ENCODE measurements at regions not wholly inside any gene's neighbourhood (a gene's known extent, or its start where the extent isn't known, plus 50 kb on each side); places are given as distances from the start of the nearest gene placed in this dataset.

- TF ChIP-seq, protein P1, sequence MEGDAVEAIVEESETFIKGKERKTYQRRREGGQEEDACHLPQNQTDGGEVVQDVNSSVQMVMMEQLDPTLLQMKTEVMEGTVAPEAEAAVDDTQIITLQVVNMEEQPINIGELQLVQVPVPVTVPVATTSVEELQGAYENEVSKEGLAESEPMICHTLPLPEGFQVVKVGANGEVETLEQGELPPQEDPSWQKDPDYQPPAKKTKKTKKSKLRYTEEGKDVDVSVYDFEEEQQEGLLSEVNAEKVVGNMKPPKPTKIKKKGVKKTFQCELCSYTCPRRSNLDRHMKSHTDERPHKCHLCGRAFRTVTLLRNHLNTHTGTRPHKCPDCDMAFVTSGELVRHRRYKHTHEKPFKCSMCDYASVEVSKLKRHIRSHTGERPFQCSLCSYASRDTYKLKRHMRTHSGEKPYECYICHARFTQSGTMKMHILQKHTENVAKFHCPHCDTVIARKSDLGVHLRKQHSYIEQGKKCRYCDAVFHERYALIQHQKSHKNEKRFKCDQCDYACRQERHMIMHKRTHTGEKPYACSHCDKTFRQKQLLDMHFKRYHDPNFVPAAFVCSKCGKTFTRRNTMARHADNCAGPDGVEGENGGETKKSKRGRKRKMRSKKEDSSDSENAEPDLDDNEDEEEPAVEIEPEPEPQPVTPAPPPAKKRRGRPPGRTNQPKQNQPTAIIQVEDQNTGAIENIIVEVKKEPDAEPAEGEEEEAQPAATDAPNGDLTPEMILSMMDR (IDR thresholded peaks at IDR 0.05 in 2 of 3, conservative IDR thresholded peaks at IDR 0.05 in 1 of 3; ENCODE audit: insufficient read depth in 2 of 3, low read depth in 1 of 3, low read length in 3 of 3), result peak; percentile 24 to 37 (median 30); a peak in 2 of 6 replicates
Observed at GRCh38 chr15:70265466-70265978, 167.8 kb upstream of the TLE3 start (continued).

GRCh38 chr15:70264738-70265465, 167.2 kb upstream of the TLE3 start:
- intact Hi-C loops (cut with micrococcal nuclease), result loop anchor here (10.0 kb wide), 1 partner anchor 220 kb away; no protein-coding TSS in a partner anchor
- H3K9ac ChIP-seq (ENCODE audit: insufficient read depth in 1 of 2, low read depth in 2 of 2, low read length in 2 of 2), result no peak overlapping the region
- DNase-seq (ENCODE audit: extremely low read depth in 1 of 4, low spot score in 3 of 4) (no peak), FAIRE-seq (no peak), ATAC-seq (no peak)
- 0% methylated on average over 4 of the region's 8 CpGs for WGBS (ENCODE audit: insufficient coverage, low coverage, missing lambda C conversion rate)
- H3K36me3 ChIP-seq (ENCODE audit: control insufficient read depth, insufficient read depth, low read length), result no peaks in the 10 kb centered on the region
- ChIA-PET POLR2A (no interaction called here), CTCF (ENCODE audit: low intra/inter-chr PET ratio) (no interaction called here)
- no peak overlapping the region for H3K4me3 ChIP-seq
- no peak overlapping the region for H3K4me2 ChIP-seq (ENCODE audit: insufficient read depth, low read length)
- H4K20me1 ChIP-seq (replicated peaks; ENCODE audit: control insufficient read depth, insufficient read depth, low read length), result peaks cover 6% of the 10 kb centered on the region; the same call in 1 of the 2 replicates
- in situ Hi-C loops (cut with MboI), result no loop called here
- H3K27ac ChIP-seq (ENCODE audit: extremely low read depth, low read depth, low read length), result no peak overlapping the region
- no peaks in the 10 kb centered on the region for H3K9me1 ChIP-seq (ENCODE audit: control insufficient read depth, insufficient read depth, low read length)
- no peaks in the 10 kb centered on the region for H3K79me2 ChIP-seq (ENCODE audit: control insufficient read depth, insufficient read depth, low read length)
- no peaks in the 10 kb centered on the region for H3K9me3 ChIP-seq (replicated peaks; ENCODE audit: control insufficient read depth, insufficient read depth, low read depth, low read length)
- BruUV-seq (replicated peaks), result no TSS peak
- TF ChIP-seq USF1 (CRISPR knock-in tag; IDR thresholded peaks at IDR 0.05) (no peak), KLF13 (tag; IDR thresholded peaks at IDR 0.05; ENCODE audit: borderline replicate concordance, low read depth) (no peak)
- H3K27me3 ChIP-seq (ENCODE audit: control insufficient read depth in 2 of 2, insufficient read depth in 2 of 2, low read length in 2 of 2), result peaks cover 17 to 51% of the 10 kb centered on the region in 2 experiments; a peak in 3 of 5 replicates
- H3K4me1 ChIP-seq (replicated peaks in 1 of 2; ENCODE audit: control insufficient read depth in 2 of 2, insufficient read depth in 2 of 2, low read length in 2 of 2), result no peaks in the 10 kb centered on the region; a peak in 1 of 5 replicates
- H2AFZ ChIP-seq (ENCODE audit: low read depth, low read length), result no peak overlapping the region
